Hepatocyte (in vitro differentiated cells): ENCODE measurements at regions not wholly inside any gene's neighbourhood (a gene's known extent, or its start where the extent isn't known, plus 50 kb on each side); places are given as distances from the start of the nearest gene placed in this dataset.

Source experiments
- DNase-seq: peaks from one replicate; pipeline ENCODE4 v3.0.0-alpha.2; 2016; ENCODE audit warnings: low spot score
- H2AFZ ChIP-seq: fragments of 200-600 bp; sonication (generic); 2 replicates; pipeline ENCODE4 v1.6.0; 2016; ENCODE audit warnings: antibody characterized with exemption, mild to moderate bottlenecking
- H3K27ac ChIP-seq: fragments of 200-600 bp; sonication (generic); 2 replicates; pipeline ENCODE4 v1.5.1; 2016; ENCODE audit warnings: mild to moderate bottlenecking
- H3K27me3 ChIP-seq: fragments of 200-600 bp; sonication (generic); 2 replicates; pipeline ENCODE4 v1.6.1; 2016
- H3K36me3 ChIP-seq: fragments of 200-600 bp; sonication (generic); replicated peaks from 2 replicates; pipeline ENCODE4 v1.5.1; 2016; ENCODE audit warnings: low read depth; ENCODE audit not compliant: insufficient read depth
- H3K4me1 ChIP-seq: fragments of 200-600 bp; sonication (generic); 2 replicates; pipeline ENCODE4 v1.5.1; 2016; ENCODE audit warnings: mild to moderate bottlenecking, moderate library complexity; ENCODE audit not compliant: insufficient read depth
- H3K4me2 ChIP-seq: fragments of 200-600 bp; sonication (generic); 2 replicates; pipeline ENCODE4 v1.6.0; 2016
- H3K4me3 ChIP-seq: fragments of 200-600 bp; sonication (generic); 2 replicates; pipeline ENCODE4 v1.5.1; 2016; ENCODE audit warnings: mild to moderate bottlenecking
- H3K79me2 ChIP-seq: fragments of 200-600 bp; sonication (generic); 2 replicates; pipeline ENCODE4 v1.6.0; 2017; ENCODE audit warnings: mild to moderate bottlenecking
- H3K9me2 ChIP-seq: fragments of 200-600 bp; sonication (generic); replicated peaks from 2 replicates; pipeline ENCODE4 v1.6.0; 2017; ENCODE audit warnings: mild to moderate bottlenecking; ENCODE audit not compliant: insufficient read depth
- H3K9me3 ChIP-seq: fragments of 200-600 bp; sonication (generic); 2 replicates; pipeline ENCODE4 v1.5.1; 2016; ENCODE audit warnings: low read depth, mild to moderate bottlenecking
- H4K20me1 ChIP-seq: fragments of 200-600 bp; sonication (generic); 2 replicates; pipeline ENCODE4 v1.6.0; 2016; ENCODE audit warnings: mild to moderate bottlenecking; ENCODE audit not compliant: insufficient read depth, poor library complexity, severe bottlenecking
- CTCF ChIP-seq: fragments of 200-600 bp; sonication (generic); IDR thresholded peaks from 2 replicates; pipeline ENCODE4 v1.5.1; 2016; ENCODE audit warnings: antibody characterized with exemption, mild to moderate bottlenecking; ENCODE audit not compliant: poor library complexity
- EZH2 ChIP-seq: fragments of 200-600 bp; sonication (generic); IDR thresholded peaks from 2 replicates; pipeline ENCODE4 v1.6.1; 2016; ENCODE audit warnings: antibody characterized with exemption, mild to moderate bottlenecking, borderline replicate concordance
- EZH2phosphoT487 ChIP-seq: fragments of 200-600 bp; sonication (generic); IDR thresholded peaks from one replicate; pipeline ENCODE4 v1.6.1; 2018; ENCODE audit warnings: antibody characterized with exemption, mild to moderate bottlenecking, low read depth, moderate library complexity; ENCODE audit not compliant: unreplicated experiment, severe bottlenecking
- WGBS: methylation state at CpG from one replicate; pipeline ENCODE4 v1.1.6; 2016; ENCODE audit warnings: low lambda C conversion rate; ENCODE audit errors: missing lambda C conversion rate; 5-methylcytosine and 5-hydroxymethylcytosine counted together

- DNase-seq, result peak; percentile 71
- H3K9me2 ChIP-seq, result no peaks in the 10 kb centered on the region
- H3K4me2 ChIP-seq, result no peak overlapping the region
- H3K79me2 ChIP-seq, result no peaks in the 10 kb centered on the region
- TF ChIP-seq CTCF, result peak; percentile 33
- TF ChIP-seq EZH2phosphoT487, result no peak
- TF ChIP-seq EZH2, result no peak
- H3K4me3 ChIP-seq, result no peak overlapping the region
- no peaks in the 10 kb centered on the region for H3K9me3 ChIP-seq
- no peak overlapping the region for H2AFZ ChIP-seq
- peaks cover 16% of the 10 kb centered on the region for H3K4me1 ChIP-seq
- H3K36me3 ChIP-seq, result no peaks in the 10 kb centered on the region
- 57% methylated on average over 3 of the region's 3 CpGs for WGBS
- H3K27ac ChIP-seq, result peak overlapping the region; percentile 16
- H3K27me3 ChIP-seq, result no peaks in the 10 kb centered on the region
- H4K20me1 ChIP-seq, result no peaks in the 10 kb centered on the region
Observed at GRCh38 chr1:229843627-229844238, 217.7 kb downstream of the URB2 start.

GRCh38 chr1:229844675-229845074, 218.6 kb downstream of the URB2 start:
- no peak overlapping the region for H2AFZ ChIP-seq
- 22% methylated on average over 6 of the region's 6 CpGs for WGBS

GRCh38 chr1:229845410-229846138, 219.5 kb downstream of the URB2 start:
- Histone ChIP-seq H3K4me3 (no peak overlapping the region), H3K36me3 (no peaks in the 10 kb centered on the region), H3K27ac (no peak overlapping the region), H3K4me1 (peaks cover 16% of the 10 kb centered on the region), H2AFZ (no peak overlapping the region), H3K9me3 (no peaks in the 10 kb centered on the region), H3K79me2 (no peaks in the 10 kb centered on the region), H3K9me2 (no peaks in the 10 kb centered on the region), H3K4me2 (no peak overlapping the region), H4K20me1 (no peaks in the 10 kb centered on the region), H3K27me3 (no peaks in the 10 kb centered on the region)
- WGBS, result 83% methylated on average over 4 of the region's 4 CpGs
- no peak for DNase-seq
- TF ChIP-seq EZH2 (no peak), EZH2phosphoT487 (no peak), CTCF (no peak)

More at GRCh38 chr1:229844675-229845074, 218.6 kb downstream of the URB2 start:
- no peaks in the 10 kb centered on the region for H3K9me2 ChIP-seq
- peaks cover 16% of the 10 kb centered on the region for H3K4me1 ChIP-seq
- H3K36me3 ChIP-seq, result no peaks in the 10 kb centered on the region
- TF ChIP-seq EZH2 (no peak), EZH2phosphoT487 (no peak), CTCF (no peak)
- H3K4me3 ChIP-seq, result no peak overlapping the region
- peak overlapping the region; percentile 36 for H3K4me2 ChIP-seq
- H3K9me3 ChIP-seq, result no peaks in the 10 kb centered on the region
- no peaks in the 10 kb centered on the region for H3K27me3 ChIP-seq
- DNase-seq, result peak; percentile 38
- peak overlapping the region; percentile 7 for H3K27ac ChIP-seq
- H4K20me1 ChIP-seq, result no peaks in the 10 kb centered on the region
- no peaks in the 10 kb centered on the region for H3K79me2 ChIP-seq
